22Rv1 (cell line): ENCODE measurements at regions not wholly inside any gene's neighbourhood (a gene's known extent, or its start where the extent isn't known, plus 50 kb on each side); places are given as distances from the start of the nearest gene placed in this dataset.
"Not testable (repeated sequence)": the region's sequence is repeated elsewhere in the genome, so short reads cannot be mapped to it uniquely, and the experiment has no call there.

Experiments used
- H3K27ac ChIP-seq: fragments of 450-650 bp; 2 replicates; pipeline ENCODE4 v1.5.1; 2017
- ZFX ChIP-seq: fragments of 450-650 bp; IDR thresholded peaks from 2 replicates; pipeline ENCODE4 v1.6.1; 2017; ENCODE audit warnings: antibody characterized with exemption, borderline replicate concordance
- TF ChIP-seq, protein P1 (sequence below): fragments of 450-650 bp; IDR thresholded peaks from 2 replicates; pipeline ENCODE4 v1.5.1; 2017; ENCODE audit warnings: mild to moderate bottlenecking

DNA sequence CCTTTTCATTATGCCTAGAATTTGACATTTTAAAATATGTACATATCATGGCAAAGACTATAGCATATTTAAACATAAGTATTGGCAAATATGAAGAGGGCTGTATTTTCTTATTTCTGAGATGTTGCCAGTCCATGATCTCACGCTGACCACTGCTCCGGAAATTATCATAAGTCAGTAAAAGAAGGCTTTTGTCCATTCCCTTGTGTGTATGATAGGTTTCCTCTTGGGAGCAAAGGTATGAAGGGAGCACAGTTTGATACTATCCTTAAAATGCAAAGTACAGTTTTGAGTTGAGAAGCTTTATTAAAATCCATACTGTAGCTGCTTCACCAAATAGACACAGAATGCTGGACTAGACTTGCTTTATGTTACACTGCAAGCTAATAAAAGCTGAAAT lies 52.6 kb upstream of the AGA start:
- no peak overlapping the region for H3K27ac ChIP-seq
- TF ChIP-seq, protein P1, sequence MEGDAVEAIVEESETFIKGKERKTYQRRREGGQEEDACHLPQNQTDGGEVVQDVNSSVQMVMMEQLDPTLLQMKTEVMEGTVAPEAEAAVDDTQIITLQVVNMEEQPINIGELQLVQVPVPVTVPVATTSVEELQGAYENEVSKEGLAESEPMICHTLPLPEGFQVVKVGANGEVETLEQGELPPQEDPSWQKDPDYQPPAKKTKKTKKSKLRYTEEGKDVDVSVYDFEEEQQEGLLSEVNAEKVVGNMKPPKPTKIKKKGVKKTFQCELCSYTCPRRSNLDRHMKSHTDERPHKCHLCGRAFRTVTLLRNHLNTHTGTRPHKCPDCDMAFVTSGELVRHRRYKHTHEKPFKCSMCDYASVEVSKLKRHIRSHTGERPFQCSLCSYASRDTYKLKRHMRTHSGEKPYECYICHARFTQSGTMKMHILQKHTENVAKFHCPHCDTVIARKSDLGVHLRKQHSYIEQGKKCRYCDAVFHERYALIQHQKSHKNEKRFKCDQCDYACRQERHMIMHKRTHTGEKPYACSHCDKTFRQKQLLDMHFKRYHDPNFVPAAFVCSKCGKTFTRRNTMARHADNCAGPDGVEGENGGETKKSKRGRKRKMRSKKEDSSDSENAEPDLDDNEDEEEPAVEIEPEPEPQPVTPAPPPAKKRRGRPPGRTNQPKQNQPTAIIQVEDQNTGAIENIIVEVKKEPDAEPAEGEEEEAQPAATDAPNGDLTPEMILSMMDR, result no peak
- no peak for TF ChIP-seq ZFX

DNA sequence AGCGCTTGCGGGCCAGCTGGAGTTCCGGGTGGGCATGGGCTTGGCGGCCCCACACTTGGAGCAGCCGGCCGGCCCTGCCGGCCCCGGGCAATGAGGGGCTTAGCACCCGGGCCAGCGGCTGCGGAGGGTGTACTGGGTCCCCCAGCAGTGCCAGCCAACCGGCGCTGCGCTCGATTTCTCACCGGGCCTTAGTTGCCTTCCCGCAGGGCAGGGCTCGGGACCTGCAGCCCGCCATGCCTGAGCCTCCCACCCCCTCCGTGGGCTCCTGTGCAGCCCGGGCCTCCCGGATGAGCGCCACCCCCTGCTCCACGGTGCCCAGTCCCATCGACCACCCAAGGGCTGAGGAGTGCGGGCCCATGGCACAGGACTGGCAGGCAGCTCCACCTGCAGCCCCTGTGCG lies 53.4 kb upstream of the AGA start:
- H3K27ac ChIP-seq, result not testable (repeated sequence)

DNA sequence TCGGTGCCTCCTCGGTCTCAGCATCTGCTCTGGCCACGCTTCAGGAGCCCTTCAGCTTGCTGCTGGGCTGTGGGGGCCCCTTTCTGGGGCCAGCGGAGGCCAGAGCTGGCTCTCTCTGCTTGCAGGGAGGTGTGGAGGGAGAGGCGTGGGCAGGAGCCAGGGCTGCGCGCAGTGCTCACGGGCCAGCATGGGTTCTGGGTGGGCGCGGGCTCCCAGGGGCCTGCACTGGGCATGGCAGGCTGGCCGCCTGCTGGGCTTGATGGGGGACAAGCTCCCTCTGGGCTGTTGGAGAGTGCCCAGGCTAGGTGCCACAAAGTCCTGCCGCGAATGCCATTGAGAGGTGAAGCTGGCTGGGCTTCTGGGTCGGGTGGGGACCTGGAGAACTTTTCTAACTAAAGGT lies 57.3 kb upstream of the AGA start:
- no peak overlapping the region for H3K27ac ChIP-seq
- TF ChIP-seq ZFX, result no peak
- TF ChIP-seq, protein P1, result no peak

DNA sequence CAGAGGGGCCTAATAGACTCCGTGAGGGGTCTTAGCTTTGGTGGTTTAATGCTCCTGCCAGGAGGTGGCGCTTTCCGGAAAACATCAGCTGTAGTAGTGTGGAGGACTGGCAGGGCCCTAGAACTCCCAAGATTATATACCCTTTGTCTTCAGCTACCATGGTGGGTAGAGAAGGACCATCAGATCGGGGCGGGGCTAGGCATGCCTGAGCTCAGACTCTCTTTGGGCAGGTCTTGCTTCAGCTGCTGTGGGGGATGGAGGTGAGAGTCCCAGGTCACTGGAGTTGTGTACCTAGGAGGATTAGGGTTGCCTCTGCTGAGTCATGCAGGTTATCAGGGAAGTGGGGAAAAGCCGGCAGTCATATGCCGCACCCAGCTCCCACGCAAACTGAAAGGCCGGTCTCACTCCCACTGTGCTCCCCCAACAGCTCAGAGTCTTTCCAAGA lies 63.0 kb upstream of the AGA start:
- no peak overlapping the region for H3K27ac ChIP-seq
- no peak for TF ChIP-seq ZFX
- TF ChIP-seq, protein P1, result peak; percentile 25

DNA sequence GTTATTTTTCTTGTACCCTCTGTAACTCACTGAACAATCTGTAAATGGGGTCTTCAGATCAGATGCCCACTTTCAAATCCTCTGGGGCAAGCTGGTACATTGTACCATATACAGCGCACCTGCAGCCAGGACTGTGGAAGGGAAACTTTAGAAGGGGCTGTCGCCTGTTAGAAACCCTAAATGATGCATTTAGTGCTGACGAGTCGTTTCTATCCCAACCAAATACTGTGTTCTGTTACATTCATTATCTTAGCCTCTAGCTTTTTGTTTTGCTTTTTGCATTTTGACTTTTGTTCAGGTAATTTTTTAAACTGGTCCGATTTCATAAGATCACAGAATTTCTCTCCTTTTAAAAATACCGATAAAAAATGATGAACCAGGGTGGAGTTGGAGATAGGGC lies 66.4 kb upstream of the AGA start:
- H3K27ac ChIP-seq, result no peak overlapping the region
- no peak for TF ChIP-seq ZFX
- TF ChIP-seq, protein P1, result no peak

DNA sequence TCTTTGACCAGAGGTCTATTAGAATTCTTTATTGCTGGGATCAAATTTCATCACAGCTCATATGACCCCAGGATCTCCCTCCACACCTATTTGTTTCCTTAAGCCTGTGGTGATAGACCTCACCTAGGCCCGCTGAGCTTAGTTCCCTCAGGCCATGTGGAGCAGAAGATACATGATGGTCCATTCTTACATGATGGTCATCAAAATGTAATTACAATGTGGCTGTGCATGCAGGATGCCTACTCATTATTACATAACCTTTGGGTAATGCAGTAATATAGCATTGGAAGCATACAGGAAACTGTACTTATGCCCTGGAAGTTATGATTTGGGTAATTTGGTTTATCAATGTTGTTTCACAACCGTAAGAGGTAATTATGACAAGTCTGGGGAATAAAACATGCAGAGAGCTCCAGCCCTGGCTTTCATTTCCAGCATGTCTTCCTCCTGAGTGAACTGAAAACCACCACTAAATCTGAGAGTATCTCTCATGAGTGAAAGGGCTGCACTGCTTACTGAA lies 67.0 kb upstream of the AGA start:
- H3K27ac ChIP-seq, result no peak overlapping the region
- TF ChIP-seq, protein P1, result no peak
- TF ChIP-seq ZFX, result no peak

DNA sequence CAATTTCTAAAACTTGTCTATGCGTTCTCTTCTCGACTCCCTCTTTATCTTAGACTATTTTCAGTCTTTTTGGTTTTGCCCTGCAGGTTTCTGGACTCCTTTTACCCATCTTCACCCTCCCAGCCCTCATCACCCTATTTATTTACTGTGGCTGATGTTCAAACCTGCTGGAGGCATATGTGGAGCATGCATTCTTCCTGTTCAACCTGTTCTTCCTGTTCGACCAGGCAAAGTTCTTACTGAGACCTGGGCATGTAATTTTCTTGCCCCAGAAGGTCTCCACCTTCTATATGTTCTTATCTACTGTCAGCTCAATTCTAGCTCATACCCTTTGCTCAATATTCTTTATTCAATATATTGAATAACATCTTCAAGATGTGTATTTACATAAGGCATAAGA lies 69.4 kb upstream of the AGA start:
- peak overlapping the region; percentile 61 for H3K27ac ChIP-seq
- TF ChIP-seq ZFX, result no peak
- TF ChIP-seq, protein P1, result no peak

DNA sequence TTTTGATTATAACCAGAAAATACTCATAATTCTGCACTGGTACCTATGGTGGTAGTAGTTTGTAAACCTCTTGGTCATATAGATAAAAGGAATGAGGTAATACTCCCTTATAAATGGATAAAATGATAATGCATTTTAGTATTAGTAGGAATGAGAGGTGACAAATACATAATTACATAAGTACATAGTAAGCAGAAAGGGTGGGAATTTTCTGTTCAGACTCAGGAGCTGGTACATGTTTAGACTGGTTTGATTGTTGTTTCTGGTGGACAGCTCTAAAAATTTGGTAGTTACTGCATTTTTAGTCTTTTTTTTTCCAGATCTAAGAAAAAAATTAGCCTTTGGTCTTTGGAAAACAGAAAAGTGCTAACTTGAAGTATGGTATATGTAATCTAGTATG lies 70.4 kb upstream of the AGA start:
- TF ChIP-seq, protein P1, result no peak
- TF ChIP-seq ZFX, result no peak
- H3K27ac ChIP-seq, result peak overlapping the region; percentile 61; the same call in 1 of the 2 replicates
